Mucosa of gallbladder (tissue), 1 donor: ENCODE measurements at regions not wholly inside any gene's neighbourhood (a gene's known extent, or its start where the extent isn't known, plus 50 kb on each side); places are given as distances from the start of the nearest gene placed in this dataset.

ENCODE experiments used
- DNase-seq: peaks from one replicate; pipeline ENCODE4 v3.0.0-alpha.2; 2020; ENCODE audit warnings: low spot score
- donor health status: DM: no; HTN: no; CAD: no.

DNA sequence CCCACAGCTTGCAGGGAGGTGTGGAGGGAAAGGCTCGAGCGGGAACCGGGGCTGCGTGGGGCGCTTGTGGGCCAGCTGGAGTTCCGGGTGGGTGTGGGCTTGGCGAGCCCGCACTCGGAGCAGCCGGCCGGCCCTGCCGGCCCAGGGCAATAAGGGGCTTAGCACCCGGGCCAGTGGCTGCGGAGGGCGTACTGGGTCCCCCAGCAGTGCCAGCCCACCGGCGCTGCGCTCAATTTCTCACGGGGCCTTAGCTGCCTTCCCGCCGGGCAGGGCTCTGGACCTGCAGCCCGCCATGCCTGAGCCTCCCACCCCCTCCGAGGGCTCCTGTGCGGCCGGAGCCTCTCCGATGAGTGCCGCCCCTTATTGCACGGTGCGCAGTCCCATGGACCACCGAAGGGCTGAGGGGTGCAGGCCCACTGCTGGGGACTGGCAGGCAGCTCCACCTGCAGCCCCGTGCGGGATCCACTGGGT is 1242.2 kb upstream of the EYS start:
- no peak for DNase-seq

DNA sequence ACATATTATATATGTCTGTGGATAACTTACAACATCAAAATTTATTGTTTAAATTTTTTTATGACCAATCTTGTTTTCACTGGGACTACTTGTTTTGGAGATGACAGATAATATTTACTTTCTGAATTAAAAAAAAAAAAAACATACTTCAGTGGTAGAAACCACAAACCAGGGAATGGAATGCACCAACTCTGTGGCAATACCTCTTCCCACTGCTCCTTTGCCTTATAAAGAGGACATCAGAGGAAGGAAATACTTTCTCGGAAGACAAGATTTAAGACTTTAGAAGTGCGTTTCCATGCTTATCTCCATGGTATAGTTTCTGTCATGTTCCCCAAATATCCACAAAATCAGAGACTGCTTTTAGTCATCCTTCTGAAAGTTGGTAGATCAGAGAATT is 1241.1 kb upstream of the EYS start:
- DNase-seq, result no peak

DNA sequence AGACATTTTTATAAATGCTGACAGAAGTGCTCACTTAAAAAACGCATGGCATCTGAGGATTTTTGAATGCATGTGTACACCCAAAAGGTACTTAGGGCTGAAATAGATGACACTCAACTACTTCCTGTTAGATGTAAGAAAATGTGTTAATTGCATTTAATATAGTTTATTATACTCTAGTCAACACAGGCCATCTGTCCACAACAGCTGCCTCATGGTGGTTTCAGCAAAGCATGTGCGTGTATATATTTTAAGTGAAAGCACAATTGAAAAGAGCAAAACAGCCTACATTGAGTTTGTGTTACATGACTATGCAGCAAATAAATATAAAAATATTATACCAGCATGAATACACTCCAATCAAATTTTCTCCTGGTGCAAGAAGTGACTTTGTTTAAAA is 1233.0 kb upstream of the EYS start:
- DNase-seq, result no peak

DNA sequence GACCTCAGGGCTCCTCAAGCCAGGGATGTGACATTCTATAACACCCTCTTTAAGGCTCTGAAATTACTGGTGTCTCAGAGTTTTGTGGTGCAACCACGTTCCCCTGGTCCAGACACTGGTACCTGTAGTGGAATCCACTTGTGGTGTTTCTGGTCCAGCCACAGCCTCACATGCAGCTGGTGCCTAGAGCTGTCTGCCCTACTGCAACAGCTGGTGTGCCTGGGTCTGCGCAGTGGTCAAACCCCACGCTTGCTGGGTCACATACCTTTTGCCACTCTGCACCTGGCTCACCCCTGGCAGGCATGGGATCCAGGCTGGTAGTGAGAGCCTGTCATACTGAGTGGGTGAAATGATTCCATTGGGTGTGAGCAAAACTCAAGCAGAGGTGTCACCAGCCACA is 1230.2 kb upstream of the EYS start:
- no peak for DNase-seq

DNA sequence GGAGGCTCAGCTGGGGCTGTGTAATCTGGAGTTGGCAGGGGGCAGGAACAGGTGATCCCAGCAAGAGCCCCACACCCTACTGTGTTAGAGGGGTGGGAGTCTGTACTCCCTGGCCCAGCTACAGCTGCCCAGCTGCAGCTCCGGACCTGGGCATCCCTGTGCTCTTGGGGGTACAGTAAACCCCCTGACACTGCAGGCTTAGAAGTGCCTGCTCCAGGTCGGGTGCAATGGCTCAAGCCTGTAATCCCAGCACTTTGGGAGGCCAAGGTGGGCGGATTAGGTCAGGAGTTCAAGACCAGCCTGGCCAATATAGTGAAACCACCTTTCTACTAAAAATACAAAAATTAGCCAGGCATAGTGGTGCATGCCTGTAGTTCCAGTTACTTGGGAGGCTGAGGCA is 1228.6 kb upstream of the EYS start:
- no peak for DNase-seq

DNA sequence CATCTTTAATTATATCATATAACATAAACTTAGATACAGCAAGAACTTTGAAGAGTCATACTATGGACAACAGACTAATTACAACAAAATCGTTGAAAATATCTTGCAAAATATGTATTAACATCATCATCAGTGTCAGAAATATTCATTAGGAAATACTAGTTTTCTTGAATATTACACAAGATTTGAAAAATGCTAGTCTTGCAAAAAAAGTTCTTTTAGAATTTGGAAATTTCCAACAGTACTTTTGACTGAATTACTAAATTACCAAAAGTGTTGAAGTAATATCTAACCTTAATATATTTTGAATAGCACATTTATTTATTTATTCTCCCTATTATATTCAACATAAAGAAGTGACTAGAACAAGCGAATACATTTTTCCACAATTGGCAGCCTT is 1224.8 kb upstream of the EYS start:
- no peak for DNase-seq

DNA sequence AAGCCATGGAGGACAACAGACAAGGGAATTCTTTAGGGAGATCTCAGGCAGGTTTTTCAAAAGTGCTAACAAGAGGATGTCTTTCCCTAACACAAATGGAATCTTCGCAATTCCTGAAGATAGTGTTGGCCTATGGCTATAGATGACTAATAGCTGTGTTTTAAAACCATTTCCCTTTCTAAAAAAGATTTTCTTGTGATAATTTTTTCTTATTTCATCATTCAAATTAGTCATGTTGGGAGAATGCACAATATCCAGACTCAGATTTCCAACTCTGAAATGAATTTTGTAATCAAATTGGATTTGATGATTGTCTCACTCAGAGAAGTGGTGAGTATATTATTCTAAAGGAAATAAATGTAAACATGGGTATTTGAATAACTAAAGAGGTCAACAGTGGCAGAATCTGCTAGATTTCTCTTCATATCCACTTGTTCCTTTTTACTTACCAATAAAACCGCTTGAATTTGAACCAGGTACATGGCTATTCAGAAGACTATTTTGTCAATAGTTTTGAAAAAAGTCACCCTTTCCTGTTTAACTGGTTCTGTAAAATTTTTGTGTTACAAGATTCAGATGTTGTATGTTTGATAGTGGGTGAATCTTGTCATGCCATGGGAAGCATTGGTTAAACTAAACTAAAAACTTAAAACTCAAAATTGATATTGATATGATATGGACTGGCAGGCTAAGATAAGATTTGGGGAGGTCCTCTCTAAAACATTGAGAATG is 1223.7 kb upstream of the EYS start:
- no peak for DNase-seq

DNA sequence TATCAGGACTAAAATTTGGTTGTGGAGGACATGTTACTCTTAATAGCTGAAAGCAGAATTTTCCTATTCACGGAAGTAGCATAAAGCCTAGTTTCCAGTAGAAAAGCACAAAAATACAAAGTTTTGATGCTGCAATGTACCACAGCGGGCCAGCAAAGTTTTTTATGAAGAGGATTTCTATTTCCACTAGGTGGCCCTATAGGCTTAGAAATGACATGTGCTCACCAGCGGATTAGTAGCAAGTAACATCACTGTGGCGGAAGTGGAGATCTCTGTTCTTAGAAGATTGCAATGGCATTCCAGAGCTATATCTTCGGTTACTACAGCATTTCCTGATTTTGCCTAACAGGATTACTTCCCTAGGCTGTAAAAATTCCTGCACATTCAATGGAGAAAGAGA is 1219.0 kb upstream of the EYS start:
- no peak for DNase-seq

DNA sequence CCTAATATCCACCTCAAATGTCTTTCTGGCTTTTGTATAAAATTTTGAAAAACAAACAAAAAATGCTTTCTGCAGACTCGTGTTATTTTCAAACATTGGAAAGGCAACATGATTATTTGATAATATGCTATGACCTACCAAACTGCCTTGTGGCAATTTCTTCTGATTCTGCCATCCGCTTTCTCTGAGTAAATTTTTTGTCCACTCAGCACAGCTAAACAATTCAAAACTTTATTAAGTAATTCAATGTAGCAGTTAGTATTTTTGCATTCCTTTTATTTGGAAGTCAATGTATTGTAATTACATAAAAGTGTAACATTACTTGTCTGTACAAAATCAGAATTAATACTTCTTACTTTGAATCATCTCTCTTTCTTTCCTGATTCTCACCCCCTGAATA is 1206.6 kb upstream of the EYS start:
- no peak for DNase-seq

DNA sequence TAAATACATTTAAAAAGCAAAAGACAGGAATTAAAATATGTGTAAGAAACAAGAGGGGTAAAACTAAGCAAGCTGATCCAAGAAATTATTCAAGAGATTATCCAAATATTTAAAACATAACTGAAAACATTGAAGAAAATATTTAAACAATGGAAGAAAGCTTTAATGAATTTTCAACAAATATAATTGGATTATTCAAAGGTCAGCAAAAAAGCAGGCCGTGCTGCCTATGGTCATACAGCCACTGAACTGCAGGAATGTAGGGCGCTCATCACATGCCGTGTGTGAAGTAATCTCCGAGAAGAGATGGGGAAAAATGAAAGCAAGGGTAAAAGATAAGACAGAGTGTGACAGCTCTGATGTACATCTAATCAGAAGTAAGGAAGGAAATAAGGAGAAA is 1195.4 kb upstream of the EYS start:
- DNase-seq, result no peak

DNA sequence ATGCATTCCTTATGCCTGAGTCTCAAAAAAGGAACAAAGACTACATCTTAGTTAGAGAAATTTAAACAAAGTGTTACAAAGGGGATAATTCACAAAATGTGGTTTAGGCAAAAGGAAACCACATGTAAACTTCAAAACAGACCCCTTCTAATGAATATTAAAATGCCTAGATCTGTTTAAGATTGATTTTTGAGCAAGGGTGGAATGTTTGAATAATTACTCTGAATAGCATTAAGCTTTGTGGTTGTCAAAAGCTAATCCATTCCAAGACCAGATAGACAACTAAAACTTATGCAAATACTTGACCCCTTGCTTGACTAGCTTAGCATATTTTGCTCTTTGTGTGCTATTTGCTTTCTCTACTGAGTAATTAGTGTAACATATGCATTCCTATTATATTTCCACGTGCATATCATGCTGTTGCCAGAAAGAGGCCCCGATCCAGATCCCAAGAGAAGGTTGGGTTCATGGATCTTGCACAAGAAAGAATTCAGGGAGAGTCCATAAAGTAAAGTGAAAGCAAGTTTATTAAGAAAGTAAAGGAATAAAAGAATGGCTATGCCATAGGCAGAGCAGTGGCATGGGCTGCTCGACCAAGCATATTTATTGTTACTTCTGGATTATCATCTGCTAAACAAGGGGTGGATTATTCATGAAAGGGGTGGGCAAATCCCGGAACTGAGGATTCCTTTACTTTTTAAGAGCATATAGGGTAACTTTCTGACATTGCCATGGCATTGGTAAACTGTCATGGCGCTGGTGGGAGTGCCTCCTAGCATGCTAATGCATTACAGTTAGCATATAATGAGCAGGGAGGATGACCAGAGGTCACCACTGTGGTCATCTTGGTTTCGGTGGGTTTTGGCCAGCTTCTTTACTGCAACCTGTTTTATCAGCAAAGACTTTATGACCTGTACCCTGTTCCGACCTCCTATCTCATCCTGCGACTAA is 1193.4 kb upstream of the EYS start:
- no peak for DNase-seq

DNA sequence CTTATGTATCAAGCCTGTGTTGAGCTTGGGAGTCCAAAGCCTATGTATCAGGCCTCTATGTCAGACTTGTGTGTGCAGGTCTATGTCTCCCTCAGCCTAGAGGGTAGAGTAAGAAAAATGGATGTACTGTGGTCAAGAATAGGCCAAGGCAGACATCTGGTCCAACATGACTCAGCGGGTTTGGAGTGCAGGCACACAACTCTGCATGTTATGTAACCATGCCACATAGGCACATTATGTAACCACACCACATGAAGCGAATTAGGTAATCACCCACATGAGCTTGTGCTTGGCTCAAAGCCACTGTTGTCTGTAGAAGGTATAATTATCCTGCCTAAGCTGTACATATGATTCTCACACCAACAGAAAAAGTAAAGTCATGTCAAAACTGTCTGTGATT is 1190.5 kb upstream of the EYS start:
- no peak for DNase-seq

DNA sequence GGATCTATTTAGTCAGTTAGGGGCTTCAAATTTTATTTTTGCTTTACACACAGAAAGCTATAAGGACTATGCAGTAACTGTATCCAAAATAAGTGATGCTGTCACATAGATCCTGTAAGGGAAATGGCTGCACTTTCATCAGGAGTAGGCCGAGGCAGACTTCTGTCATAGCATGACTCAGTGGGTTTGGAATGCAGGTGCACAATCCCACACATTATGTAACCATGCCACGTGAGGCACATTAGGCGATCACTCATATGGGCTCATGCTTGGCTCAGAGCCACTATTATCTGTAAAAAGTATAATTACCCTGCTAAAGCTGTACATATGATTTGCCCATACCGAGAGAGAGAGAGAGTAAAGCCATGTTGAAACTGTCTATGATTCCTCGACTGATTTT is 1189.4 kb upstream of the EYS start:
- DNase-seq, result no peak

DNA sequence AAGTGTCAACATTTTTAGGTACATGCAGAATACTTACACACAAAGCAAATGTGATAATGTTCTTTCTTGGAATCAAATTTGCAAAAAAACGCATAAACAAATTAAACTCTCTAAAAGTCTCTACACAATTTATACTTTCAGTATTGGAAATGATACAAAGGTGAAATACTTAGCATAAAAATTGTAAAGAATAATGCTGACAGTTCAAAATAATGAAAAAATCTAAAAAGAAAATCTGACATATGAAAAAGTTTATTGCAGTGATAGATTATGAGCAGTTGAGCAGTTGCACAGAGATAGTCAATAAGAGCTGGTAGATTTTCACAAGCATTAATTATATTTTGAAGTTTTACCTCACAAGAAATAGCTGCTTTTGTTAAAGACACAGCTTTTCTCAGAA is 1176.4 kb upstream of the EYS start:
- DNase-seq, result no peak

DNA sequence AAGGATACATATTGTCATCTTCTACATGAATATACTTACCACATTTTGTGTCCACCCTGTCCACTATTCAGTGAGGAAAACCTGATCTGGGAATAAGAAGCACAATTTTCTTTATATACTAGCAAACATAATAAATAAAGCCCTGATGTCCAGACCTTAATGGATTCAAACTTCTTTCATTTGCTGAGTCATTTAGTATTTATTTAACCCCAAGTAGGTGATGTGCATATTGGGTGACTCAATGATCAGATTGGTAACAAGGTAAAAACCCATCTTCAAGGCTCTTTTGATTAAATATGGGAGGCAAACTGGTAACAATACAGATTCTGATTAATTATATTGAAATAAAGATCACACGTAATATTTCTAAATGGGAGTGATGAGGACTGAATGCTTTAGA is 1159.8 kb upstream of the EYS start:
- DNase-seq, result no peak

DNA sequence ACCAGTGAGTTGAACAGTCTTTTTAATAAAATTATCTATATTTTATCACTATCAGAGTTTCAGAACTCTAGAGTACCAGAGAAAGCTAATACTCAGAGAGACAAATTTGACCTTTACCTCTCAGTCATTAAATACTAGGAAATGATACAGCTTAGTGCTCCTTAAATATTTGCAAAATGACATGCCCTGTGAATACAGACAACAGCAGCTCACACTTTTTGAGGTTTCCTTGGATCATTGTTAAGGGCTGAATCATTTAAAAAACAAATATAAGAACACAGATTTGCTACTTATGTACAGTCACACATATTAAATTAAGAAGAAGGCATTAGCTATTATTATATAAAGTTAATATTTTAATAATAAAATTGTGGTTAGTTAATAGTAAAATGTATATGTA is 1158.7 kb upstream of the EYS start:
- DNase-seq, result no peak

DNA sequence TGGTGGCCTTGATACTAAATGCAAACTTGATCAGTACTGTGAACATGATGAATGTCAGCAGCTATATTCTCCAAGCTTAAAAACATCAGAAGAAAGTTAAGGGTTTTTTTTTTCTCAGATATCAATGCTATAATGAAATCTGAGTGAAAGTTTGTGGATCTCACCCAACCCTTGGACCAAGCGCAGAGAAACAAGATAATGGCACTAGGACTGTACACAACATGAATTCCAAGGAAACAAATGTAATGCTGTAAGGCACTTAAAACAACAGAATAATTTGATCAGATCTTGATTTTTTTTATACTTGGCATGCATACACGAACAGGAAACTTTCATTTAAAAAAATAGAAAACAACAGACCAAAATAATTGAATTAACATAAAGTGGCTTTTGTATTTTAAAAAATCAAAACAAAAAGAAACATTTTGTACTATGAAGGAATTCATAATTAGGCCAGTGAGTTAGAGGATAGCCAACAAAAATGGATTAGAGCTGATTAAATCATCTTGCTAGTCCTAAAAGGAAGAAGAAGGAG is 1154.0 kb upstream of the EYS start:
- no peak for DNase-seq

DNA sequence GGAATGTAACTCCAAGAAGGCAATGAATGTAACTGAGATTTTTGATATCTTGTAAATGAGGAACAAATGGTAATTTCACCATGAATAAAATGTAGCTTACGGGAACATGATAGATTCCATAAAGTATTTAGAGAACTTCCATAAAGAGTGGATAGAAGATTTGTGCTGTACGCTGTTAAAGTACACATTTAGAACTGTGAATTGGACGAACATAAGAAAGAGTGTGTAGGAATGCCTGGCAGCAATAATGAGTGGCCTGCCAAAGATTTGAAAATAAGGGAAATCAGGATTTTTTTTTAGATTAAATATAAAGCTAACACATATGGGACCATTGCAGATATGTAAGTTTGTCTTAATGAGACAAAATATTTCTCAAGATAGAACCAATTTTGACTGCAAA is 1153.3 kb upstream of the EYS start:
- DNase-seq, result no peak

DNA sequence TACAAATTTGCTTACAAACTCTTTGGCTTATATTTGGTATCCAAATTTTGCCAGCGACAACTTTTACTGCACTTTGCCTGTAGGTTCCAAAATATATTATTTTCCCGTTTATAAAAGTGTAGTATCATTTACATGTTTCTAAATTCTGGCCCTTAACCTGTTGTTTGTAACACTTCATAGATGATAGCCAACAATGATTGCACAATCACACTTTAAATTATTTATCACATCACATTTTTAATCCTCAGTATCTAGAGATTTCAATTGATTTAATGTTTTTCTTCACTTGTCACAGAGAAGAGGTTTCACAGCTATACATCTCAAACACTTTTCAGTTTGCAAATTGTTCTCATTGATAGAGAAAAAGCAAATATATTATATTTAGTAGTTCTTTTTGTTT is 1151.2 kb upstream of the EYS start:
- no peak for DNase-seq

DNA sequence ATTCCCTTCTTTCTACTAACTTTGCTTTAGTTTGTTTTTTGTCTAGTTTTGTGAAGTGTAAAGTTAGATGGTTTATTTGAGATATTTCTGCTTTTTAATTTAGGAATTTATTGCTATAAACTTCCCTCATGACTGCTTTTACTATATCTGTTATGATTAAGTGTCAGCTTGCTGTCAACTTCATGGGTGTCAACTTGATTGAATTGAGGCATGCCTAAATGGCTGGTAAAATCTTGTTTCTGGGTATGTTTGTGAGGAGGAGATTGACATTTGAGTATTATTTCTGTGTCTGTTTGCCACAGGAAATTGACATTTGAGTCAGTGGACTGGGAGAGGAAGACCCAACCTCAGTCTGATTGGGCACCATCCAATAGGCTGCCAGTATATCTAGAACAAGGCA is 1147.0 kb upstream of the EYS start:
- no peak for DNase-seq

DNA sequence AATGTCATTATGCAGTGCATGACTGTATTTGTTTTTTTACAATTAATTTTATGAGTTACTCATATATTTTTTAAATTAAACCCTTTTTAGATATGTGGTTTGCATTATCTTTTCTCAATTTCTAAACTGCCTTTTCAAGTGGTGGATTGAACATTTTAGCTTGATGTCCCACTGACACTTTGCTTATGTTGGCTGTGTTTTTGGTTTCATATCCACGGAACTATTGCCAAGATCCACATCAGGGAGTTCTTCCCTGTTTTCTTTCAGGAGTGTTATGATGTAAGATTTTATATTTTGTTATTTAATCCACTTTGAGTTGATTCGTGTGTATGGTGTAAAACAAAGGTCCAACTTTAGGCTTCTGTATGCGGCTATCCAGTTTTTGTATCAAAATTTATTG is 1144.9 kb upstream of the EYS start:
- DNase-seq, result no peak

DNA sequence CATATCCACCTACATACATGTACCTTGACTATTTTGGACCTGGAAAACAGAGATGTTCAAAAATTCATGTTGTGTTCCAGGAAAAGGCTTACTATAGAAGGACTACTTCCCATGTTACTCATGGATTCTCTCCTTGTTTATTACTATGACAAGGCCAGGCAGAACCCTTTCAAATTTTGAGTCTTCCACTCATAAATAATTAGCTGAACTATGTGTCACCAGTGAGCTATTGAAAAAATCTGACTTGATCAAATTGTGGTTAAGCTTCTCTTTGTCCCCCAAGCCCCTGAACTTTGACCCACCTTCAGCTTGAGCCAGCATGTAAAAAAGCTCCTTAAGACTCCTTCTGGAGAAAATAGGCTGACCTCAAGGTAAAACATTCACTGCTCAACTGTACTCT is 1142.8 kb upstream of the EYS start:
- no peak for DNase-seq
